K562 (cell line): ENCODE measurements at regions not wholly inside any gene's neighbourhood (a gene's known extent, or its start where the extent isn't known, plus 50 kb on each side); places are given as distances from the start of the nearest gene placed in this dataset.

ENCODE experiments used
- ATAC-seq: fragments of 200-7000 bp; cut with Tn5 transposase; 3 replicates; pipeline ENCODE4 v1.9.1; 2020; ENCODE audit warnings: moderate library complexity
- BruUV-seq: library from RNA; stranded (reverse); fragments of 400-500 nt; replicated peaks from 2 replicates; lab custom pipeline; 2021; lab: Mats Ljungman, UMichigan
- CTCF ChIA-PET: fragments of 300-600 bp; formaldehyde crosslinking; extraction: SDS; loops from one replicate; lab custom pipeline; 2021; ENCODE audit warnings: low intra/inter-chr PET ratio; lab: Yijun Ruan, JAX
- POLR2A ChIA-PET: fragments of 300-600, 350-650 bp; sonication (Branson Sonifier 250); formaldehyde crosslinking; extraction: SDS; loops from one replicate; lab custom pipeline; 2021; ENCODE audit warnings: antibody characterized with exemption, inconsistent platforms; lab: Yijun Ruan, JAX
- DNase-seq, 4 experiments: peaks; one replicate each; pipeline versions ENCODE4 v3.0.0 to v3.0.0-alpha.2; 2011 to 2018; ENCODE audit warnings: low spot score in 3 of 4, mixed read lengths in 3 of 4; ENCODE audit errors: extremely low read depth in 1 of 4
- FAIRE-seq: peaks from 2 replicates; lab custom pipeline; 2011; peaks lifted over from hg19 to GRCh38; lab: Jason Lieb, UNC
- H2AFZ ChIP-seq: 2 replicates; pipeline ENCODE4 v1.6.0; 2011; ENCODE audit warnings: low read depth, low read length, control low read depth, inconsistent platforms
- H3K27ac ChIP-seq: fragments of 200-600 bp; 3 replicates; pipeline ENCODE4 v1.8.0; 2011; ENCODE audit warnings: low read depth, mild to moderate bottlenecking, control low read depth, inconsistent platforms, low read length, moderate library complexity, mixed read lengths; ENCODE audit errors: extremely low read depth
- H3K27me3 ChIP-seq, 2 experiments: fragments of 300-600 bp in 1 of 2; 2 replicates in 1 of 2; 3 replicates in 1 of 2; pipeline versions ENCODE4 v1.6.0 to v1.8.0; 2011; ENCODE audit warnings: inconsistent platforms in 2 of 2, low read length in 2 of 2, mild to moderate bottlenecking in 1 of 2, mixed read lengths in 1 of 2, moderate library complexity in 1 of 2; ENCODE audit not compliant: control insufficient read depth in 2 of 2, insufficient read depth in 2 of 2
- H3K36me3 ChIP-seq: fragments of 300-600 bp; 3 replicates; pipeline ENCODE4 v1.8.0; 2011; ENCODE audit warnings: mild to moderate bottlenecking, low read length, inconsistent platforms; ENCODE audit not compliant: control insufficient read depth, insufficient read depth
- H3K4me1 ChIP-seq, 2 experiments: fragments of 200-600 bp in 1 of 2; replicated peaks in 1 of 2; 2 replicates in 1 of 2; 3 replicates in 1 of 2; pipeline versions ENCODE4 v1.5.1 to v1.8.0; 2011; ENCODE audit warnings: inconsistent platforms in 2 of 2, low read length in 2 of 2, mild to moderate bottlenecking in 1 of 2, mixed read lengths in 1 of 2, moderate library complexity in 1 of 2; ENCODE audit not compliant: control insufficient read depth in 2 of 2, insufficient read depth in 2 of 2
- H3K4me2 ChIP-seq: 2 replicates; pipeline ENCODE4 v1.6.1; 2011; ENCODE audit warnings: low read length, control low read depth, inconsistent platforms, mixed read lengths; ENCODE audit not compliant: insufficient read depth
- H3K4me3 ChIP-seq: fragments of 200-600 bp; sonication (generic), shearing (Covaris generic); 2 replicates; pipeline ENCODE4 v1.5.1; 2016; ENCODE audit warnings: control low read depth, inconsistent platforms
- H3K79me2 ChIP-seq: fragments of 200-600 bp; 3 replicates; pipeline ENCODE4 v1.8.0; 2011; ENCODE audit warnings: low read length, inconsistent platforms; ENCODE audit not compliant: control insufficient read depth, insufficient read depth
- H3K9ac ChIP-seq, 2 experiments: 2 replicates each; pipeline versions ENCODE4 v1.6.0 to v1.6.1; 2011; ENCODE audit warnings: low read depth in 2 of 2, low read length in 2 of 2, control low read depth in 1 of 2, inconsistent platforms in 1 of 2, mild to moderate bottlenecking in 1 of 2, mixed read lengths in 1 of 2; ENCODE audit not compliant: insufficient read depth in 1 of 2
- H3K9me1 ChIP-seq: one replicate; pipeline ENCODE4 v1.6.0; 2011; ENCODE audit warnings: inconsistent platforms, mild to moderate bottlenecking, low read length, moderate library complexity; ENCODE audit not compliant: control insufficient read depth, insufficient read depth
- H3K9me3 ChIP-seq: replicated peaks from 2 replicates; pipeline ENCODE4 v1.5.1; 2011; ENCODE audit warnings: low read depth, low read length, inconsistent platforms; ENCODE audit not compliant: control insufficient read depth, insufficient read depth
- H4K20me1 ChIP-seq: replicated peaks from 2 replicates; pipeline ENCODE4 v1.6.1; 2011; ENCODE audit warnings: low read length, inconsistent platforms, mixed read lengths; ENCODE audit not compliant: control insufficient read depth, insufficient read depth
- ARID3B ChIP-seq: fragments of 250-450 bp; sonication (Bioruptor Pico); IDR thresholded peaks from 2 replicates; pipeline ENCODE4 v1.4.0; 2020; ENCODE audit warnings: borderline replicate concordance
- CHD2 ChIP-seq: IDR thresholded peaks from 2 replicates; pipeline ENCODE4 v1.6.1; 2011; ENCODE audit warnings: low read depth, low read length
- FOXO4 ChIP-seq: fragments of 450-650 bp; formaldehyde crosslinking; IDR thresholded peaks from 2 replicates; pipeline ENCODE4 v1.4.0; 2020; ENCODE audit warnings: mild to moderate bottlenecking, moderate library complexity
- MCM2 ChIP-seq: fragments of 450-650 bp; IDR thresholded peaks from 2 replicates; pipeline ENCODE4 v1.6.1; 2017; ENCODE audit warnings: low read depth, mild to moderate bottlenecking
- NCOR1 ChIP-seq: fragments of 450-650 bp; IDR thresholded peaks from 2 replicates; pipeline ENCODE4 v1.6.1; 2016; ENCODE audit warnings: mild to moderate bottlenecking, moderate library complexity
- NFATC3 ChIP-seq: fragments of 450-650 bp; IDR thresholded peaks from 2 replicates; pipeline ENCODE4 v1.6.1; 2017; ENCODE audit warnings: mild to moderate bottlenecking
- NFE2 ChIP-seq: IDR thresholded peaks from 2 replicates; pipeline ENCODE4 v1.6.1; 2014; ENCODE audit warnings: antibody characterized with exemption, low read depth
- NR3C1 ChIP-seq: sonication (generic); formaldehyde crosslinking; IDR thresholded peaks from 2 replicates; pipeline ENCODE4 v1.8.1; 2022; ENCODE audit warnings: missing genetic modification reagents
- PCBP1 ChIP-seq: fragments of 200-400 bp; formaldehyde crosslinking; IDR thresholded peaks from 2 replicates; pipeline ENCODE4 v1.6.1; 2018; ENCODE audit warnings: mild to moderate bottlenecking, low read depth, low read length; ENCODE audit not compliant: poor library complexity, severe bottlenecking
- POLR2B ChIP-seq: fragments of 450-650 bp; IDR thresholded peaks from 2 replicates; pipeline ENCODE4 v1.6.1; 2018; ENCODE audit warnings: low read depth; ENCODE audit not compliant: partially characterized antibody
- RFX1 ChIP-seq: fragments of 450-650 bp; IDR thresholded peaks from 2 replicates; pipeline ENCODE4 v1.6.1; 2016; ENCODE audit warnings: mild to moderate bottlenecking, moderate library complexity
- SMAD2 ChIP-seq: fragments of 150-350 bp; IDR thresholded peaks from 2 replicates; pipeline ENCODE4 v1.6.1; 2014; ENCODE audit warnings: low read depth, mild to moderate bottlenecking, low read length
- STAT5B ChIP-seq: fragments of 250-450 bp; sonication (Bioruptor Pico); IDR thresholded peaks from 2 replicates; pipeline ENCODE4 v1.8.0; 2021; ENCODE audit warnings: mild to moderate bottlenecking, inconsistent platforms
- ZFX ChIP-seq: sonication (generic); formaldehyde crosslinking; IDR thresholded peaks from 2 replicates; pipeline ENCODE4 v1.8.0; 2022; ENCODE audit warnings: mild to moderate bottlenecking, missing genetic modification reagents, moderate library complexity
- ZNF445 ChIP-seq: fragments of 250-450 bp; sonication (Bioruptor Pico); IDR thresholded peaks from 2 replicates; pipeline ENCODE4 v1.4.0; 2020; ENCODE audit warnings: low read depth, mild to moderate bottlenecking, moderate library complexity
- ZNF764 ChIP-seq: fragments of 250-450 bp; sonication (Bioruptor Pico); IDR thresholded peaks from 2 replicates; pipeline ENCODE4 v1.4.0; 2020; ENCODE audit warnings: low read depth, mild to moderate bottlenecking, moderate library complexity
- WGBS: fragments of 100-300 bp; shearing (Covaris generic); methylation state at CpG from one replicate; pipeline ENCODE4 v1.1.6; 2016; ENCODE audit warnings: low coverage, mixed read lengths; ENCODE audit not compliant: insufficient coverage; ENCODE audit errors: missing lambda C conversion rate; 5-methylcytosine and 5-hydroxymethylcytosine counted together
- in situ Hi-C: fragments of 300-500 bp; cut with MboI; formaldehyde crosslinking; loops from 4 replicates; pipeline ENCODE4 v1.15.0; 2018; ENCODE audit warnings: inconsistent platforms, mixed read lengths
- intact Hi-C: fragments of 100-400 bp; cut with micrococcal nuclease; formaldehyde crosslinking; loops from 2 replicates; pipeline ENCODE4 v1.14.2; 2022

GRCh38 chr1:243942196-243943150 lies 92.4 kb upstream of the AKT3 start:
- no TSS peak for BruUV-seq
- in situ Hi-C loops (no loop called here), intact Hi-C loops (no loop called here)
- no peak overlapping the region for H3K9ac ChIP-seq
- no peaks in the 10 kb centered on the region for H3K79me2 ChIP-seq
- ATAC-seq (no peak), FAIRE-seq (no peak), DNase-seq (no peak)
- no peak overlapping the region for H3K27ac ChIP-seq
- H3K9me3 ChIP-seq = 0 out of 2 replicates have a peak, but pooled peaks cover 2% of the 10 kb centered on the region
- peaks cover 0 to 8% of the 10 kb centered on the region in 2 experiments; a peak in 3 of 5 replicates for H3K4me1 ChIP-seq
- no peak overlapping the region for H3K4me3 ChIP-seq
- H3K36me3 ChIP-seq = no peaks in the 10 kb centered on the region
- H3K9me1 ChIP-seq = no peaks in the 10 kb centered on the region
- 1% methylated on average over 18 of the region's 18 CpGs for WGBS
- H2AFZ ChIP-seq = no peak overlapping the region
- H4K20me1 ChIP-seq = no peaks in the 10 kb centered on the region; the same call in 1 of the 2 replicates
- CTCF ChIA-PET = no interaction called here
- H3K4me2 ChIP-seq = no peak overlapping the region
- TF ChIP-seq ZFX (CRISPR knock-in tag) (no peak), ARID3B (no peak), SMAD2 (no peak), FOXO4 (no peak), CHD2 (no peak), NFATC3 (no peak), RFX1 (no peak), PCBP1 (no peak), NCOR1 (no peak), NFE2 (no peak), ZNF445 (CRISPR knock-in tag) (no peak), NR3C1 (CRISPR knock-in tag) (no peak), ZNF764 (CRISPR knock-in tag) (no peak), STAT5B (no peak), MCM2 (no peak), POLR2B (no peak)
- POLR2A ChIA-PET = no interaction called here
- H3K27me3 ChIP-seq = peaks cover 0 to 36% of the 10 kb centered on the region in 2 experiments; a peak in 3 of 5 replicates
